IMR-90 (cell line): ENCODE measurements at regions not wholly inside any gene's neighbourhood (a gene's known extent, or its start where the extent isn't known, plus 50 kb on each side); places are given as distances from the start of the nearest gene placed in this dataset.

ENCODE experiments used
- CEBPB ChIP-seq: IDR thresholded peaks from 2 replicates; pipeline ENCODE4 v1.6.1; 2012; ENCODE audit warnings: low read depth, low read length, improper control_type of control experiment
- CHD1 ChIP-seq: IDR thresholded peaks from 2 replicates; pipeline ENCODE4 v1.6.1; 2012; ENCODE audit warnings: low read depth, low read length, improper control_type of control experiment
- CTCF ChIP-seq: conservative IDR thresholded peaks from 2 replicates; pipeline ENCODE4 v1.5.1; 2012; ENCODE audit warnings: mild to moderate bottlenecking, low read depth, low read length, improper control_type of control experiment
- POLR2A ChIP-seq: IDR thresholded peaks from 2 replicates; pipeline ENCODE4 v1.6.1; 2012; ENCODE audit warnings: mild to moderate bottlenecking, low read depth, low read length
- RAD21 ChIP-seq: IDR thresholded peaks from 2 replicates; pipeline ENCODE4 v1.6.1; 2012; ENCODE audit warnings: low read length, improper control_type of control experiment

- TF ChIP-seq CTCF (no peak), CHD1 (no peak), RAD21 (no peak), CEBPB (no peak), POLR2A (no peak)
Measured at GRCh38 chr4:29596228-29596627, 1123.9 kb upstream of the PCDH7 start.
